ENCODE measurements at regions not wholly inside any gene's neighbourhood (a gene's known extent, or its start where the extent isn't known, plus 50 kb on each side); places are given as distances from the start of the nearest gene placed in this dataset.

GRCh38 chr4:27574743-27575142 lies 714.1 kb downstream of the STIM2 start:
- no peak for TF ChIP-seq POLR2A (IDR thresholded peaks at IDR 0.05; ENCODE audit: low read length)
- no peak for TF ChIP-seq GATA1 (IDR thresholded peaks at IDR 0.05; ENCODE audit: low read depth, low read length)
